Mesothelial cell of epicardium (in vitro differentiated cells): ENCODE measurements at regions not wholly inside any gene's neighbourhood (a gene's known extent, or its start where the extent isn't known, plus 50 kb on each side); places are given as distances from the start of the nearest gene placed in this dataset.

Experiments
- DNase-seq, 2 experiments: peaks; one replicate each; pipeline ENCODE4 v3.0.0; 2021; ENCODE audit warnings: low spot score in 2 of 2; ENCODE audit not compliant: unreplicated experiment in 2 of 2
- H3K27ac Mint-ChIP-seq: 2 replicates; pipeline ENCODE4 v1.8.0; 2021; ENCODE audit warnings: mixed read lengths
- H3K27me3 Mint-ChIP-seq: 2 replicates; pipeline ENCODE4 v1.8.0; 2021; ENCODE audit warnings: low read depth, mixed read lengths
- H3K36me3 Mint-ChIP-seq: 2 replicates; pipeline ENCODE4 v1.8.0; 2021; ENCODE audit warnings: mixed read lengths
- H3K4me1 Mint-ChIP-seq: 2 replicates; pipeline ENCODE4 v1.8.0; 2021; ENCODE audit warnings: mixed read lengths
- H3K4me3 Mint-ChIP-seq: 2 replicates; pipeline ENCODE4 v1.8.0; 2021; ENCODE audit warnings: mild to moderate bottlenecking, moderate library complexity, mixed read lengths
- H3K9me3 Mint-ChIP-seq: 2 replicates; pipeline ENCODE4 v1.8.0; 2021; ENCODE audit warnings: mixed read lengths
- CTCF ChIP-seq: fragments of 200-600 bp; sonication (generic); IDR thresholded peaks from one replicate; pipeline ENCODE4 v1.5.0; 2021; ENCODE audit warnings: antibody characterized with exemption; ENCODE audit not compliant: unreplicated experiment

GRCh38 chr5:89596821-89597220 is 713.8 kb upstream of the MEF2C start:
- peaks cover 6% of the 10 kb centered on the region for H3K9me3 Mint-ChIP-seq
- H3K27me3 Mint-ChIP-seq = peaks cover 4% of the 10 kb centered on the region
- TF ChIP-seq CTCF = no peak
- no peaks in the 10 kb centered on the region for H3K4me1 Mint-ChIP-seq
- no peaks in the 10 kb centered on the region for H3K36me3 Mint-ChIP-seq
- no peak for DNase-seq
- H3K27ac Mint-ChIP-seq = no peak overlapping the region
- H3K4me3 Mint-ChIP-seq = no peak overlapping the region

DNA sequence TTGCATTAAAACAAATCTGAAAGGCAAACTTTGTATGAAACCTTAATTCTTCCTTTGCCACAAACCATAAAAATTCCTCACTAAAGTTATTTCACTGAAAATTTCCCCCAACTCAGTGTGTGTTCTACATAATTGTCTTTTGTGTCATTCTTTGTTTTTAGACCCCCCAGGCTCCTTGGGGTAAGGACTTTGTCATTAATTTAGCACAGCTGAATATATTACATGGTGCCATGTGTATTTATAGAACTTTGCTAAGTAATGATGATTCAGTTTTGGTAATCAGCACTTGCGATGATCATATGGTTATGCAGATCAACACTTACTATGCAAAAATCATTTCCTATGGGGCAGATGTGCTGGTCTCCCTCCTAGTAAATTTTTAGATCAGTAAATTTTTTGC is 712.1 kb upstream of the MEF2C start:
- Mint-ChIP-seq H3K27ac (no peak overlapping the region), H3K4me3 (no peak overlapping the region), H3K4me1 (no peaks in the 10 kb centered on the region), H3K9me3 (peaks cover 10% of the 10 kb centered on the region), H3K36me3 (no peaks in the 10 kb centered on the region), H3K27me3 (peaks cover 4% of the 10 kb centered on the region)
- TF ChIP-seq CTCF = no peak
- no peak for DNase-seq

DNA sequence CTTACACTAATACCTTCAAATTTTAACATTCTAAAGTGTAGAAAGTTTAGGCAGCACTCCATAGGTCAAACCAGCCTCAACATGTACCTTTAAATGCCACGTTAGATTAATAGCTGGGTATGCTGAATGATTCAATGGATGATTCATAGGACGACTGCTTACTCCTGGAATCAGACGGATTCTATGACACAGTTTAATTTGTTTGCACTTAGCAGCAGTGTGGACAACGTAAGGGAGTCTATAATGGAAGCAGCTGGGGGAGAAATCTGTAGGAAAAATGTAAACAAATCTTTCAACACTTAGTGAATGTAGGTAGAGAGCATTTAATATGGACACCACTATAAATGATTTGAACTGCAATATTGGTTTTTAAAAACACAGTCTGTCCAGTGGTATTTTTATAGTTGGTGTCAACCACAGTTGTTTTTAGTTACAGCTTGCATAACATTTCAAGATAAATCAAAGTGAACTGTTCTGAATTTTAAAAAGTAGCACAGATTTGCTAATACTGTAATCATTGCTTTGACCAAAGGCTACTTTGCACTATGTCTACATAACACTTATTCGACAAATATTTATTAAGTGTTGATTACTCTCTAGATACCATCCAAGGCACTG is 701.5 kb upstream of the MEF2C start:
- H3K27ac Mint-ChIP-seq = no peak overlapping the region
- peaks cover 15% of the 10 kb centered on the region for H3K9me3 Mint-ChIP-seq
- no peak overlapping the region for H3K4me3 Mint-ChIP-seq
- TF ChIP-seq CTCF = no peak
- H3K27me3 Mint-ChIP-seq = no peaks in the 10 kb centered on the region
- no peaks in the 10 kb centered on the region for H3K4me1 Mint-ChIP-seq
- no peak for DNase-seq
- no peaks in the 10 kb centered on the region for H3K36me3 Mint-ChIP-seq

- H3K4me3 Mint-ChIP-seq = no peak overlapping the region
- peaks cover 15% of the 10 kb centered on the region for H3K9me3 Mint-ChIP-seq
- no peak for DNase-seq
- H3K36me3 Mint-ChIP-seq = no peaks in the 10 kb centered on the region
- H3K27me3 Mint-ChIP-seq = no peaks in the 10 kb centered on the region
- H3K4me1 Mint-ChIP-seq = no peaks in the 10 kb centered on the region
- H3K27ac Mint-ChIP-seq = no peak overlapping the region
- TF ChIP-seq CTCF = no peak
Observed at GRCh38 chr5:89583534-89583933, 700.5 kb upstream of the MEF2C start.

DNA sequence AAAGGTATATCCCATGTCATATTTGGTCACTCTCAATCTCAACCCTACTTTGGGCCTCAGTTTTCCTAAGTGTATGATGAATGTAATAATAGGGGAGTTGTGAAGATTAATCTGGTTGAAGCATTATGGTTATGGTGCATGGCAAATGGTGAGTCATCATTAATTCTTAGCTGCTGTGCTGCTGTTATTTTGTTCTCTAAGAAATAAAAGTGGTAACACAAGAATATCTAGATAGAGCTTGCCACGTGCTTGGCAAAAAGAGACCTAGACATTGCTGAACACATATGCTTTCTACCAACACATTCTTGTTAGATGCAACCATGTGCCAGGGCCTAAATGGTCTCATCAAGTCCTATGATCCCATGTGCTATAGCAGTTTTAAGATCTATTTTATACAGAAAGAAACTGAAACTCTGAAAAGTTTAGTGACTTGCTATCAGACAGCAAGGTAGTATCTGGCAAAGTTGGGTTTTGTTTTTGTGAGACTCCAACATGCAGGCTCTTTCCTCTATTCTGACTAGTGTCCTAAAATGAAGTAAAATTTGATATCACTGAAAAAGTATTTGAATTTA is 699.9 kb upstream of the MEF2C start:
- Mint-ChIP-seq H3K4me3 (no peak overlapping the region), H3K36me3 (no peaks in the 10 kb centered on the region), H3K27me3 (no peaks in the 10 kb centered on the region), H3K9me3 (peaks cover 11% of the 10 kb centered on the region), H3K27ac (no peak overlapping the region), H3K4me1 (no peaks in the 10 kb centered on the region)
- no peak for TF ChIP-seq CTCF
- no peak for DNase-seq
